H1 (cell line): ENCODE measurements at regions not wholly inside any gene's neighbourhood (a gene's known extent, or its start where the extent isn't known, plus 50 kb on each side); places are given as distances from the start of the nearest gene placed in this dataset.

Experiments
- CTCF ChIA-PET: fragments of 300-600 bp; sonication (Branson Sonifier 250); formaldehyde crosslinking; loops from one replicate; lab custom pipeline; 2021; ENCODE audit not compliant: partially characterized antibody; lab: Charles Lee
- POLR2A ChIA-PET: fragments of 300-600 bp; sonication (Branson Sonifier 250); formaldehyde crosslinking; loops from one replicate; lab custom pipeline; 2021; ENCODE audit warnings: inconsistent platforms; ENCODE audit not compliant: partially characterized antibody; lab: Charles Lee
- DNase-seq, 2 experiments: peaks; one replicate each; pipeline versions ENCODE4 v3.0.0 to v3.0.0-alpha.2; 2010 to 2022; ENCODE audit warnings: low spot score in 2 of 2, low read depth in 1 of 2, mixed read lengths in 1 of 2
- FAIRE-seq: peaks from 2 replicates; lab custom pipeline; 2011; peaks lifted over from hg19 to GRCh38; lab: Jason Lieb, UNC
- H2AFZ ChIP-seq: 2 replicates; pipeline ENCODE4 v1.8.1; 2012; ENCODE audit warnings: low read length, inconsistent platforms
- H2AK5ac ChIP-seq: 2 replicates; pipeline ENCODE4 v1.6.1; 2013; ENCODE audit warnings: low read depth, low read length
- H2BK120ac ChIP-seq: replicated peaks from 2 replicates; pipeline ENCODE3; 2013; ENCODE audit warnings: low read depth, low read length, inconsistent platforms
- H2BK12ac ChIP-seq: 2 replicates; pipeline ENCODE4 v1.6.1; 2013; ENCODE audit warnings: low read depth, low read length
- H2BK15ac ChIP-seq: 2 replicates; pipeline ENCODE4 v1.6.1; 2013; ENCODE audit warnings: low read length
- H2BK20ac ChIP-seq: 2 replicates; pipeline ENCODE4 v1.6.1; 2013; ENCODE audit warnings: low read length
- H2BK5ac ChIP-seq: 2 replicates; pipeline ENCODE4 v1.6.1; 2013; ENCODE audit warnings: low read depth, low read length
- H3K14ac ChIP-seq: 2 replicates; pipeline ENCODE4 v1.6.1; 2013; ENCODE audit warnings: inconsistent platforms; ENCODE audit not compliant: insufficient read length
- H3K18ac ChIP-seq: 2 replicates; pipeline ENCODE4 v1.6.1; 2013; ENCODE audit warnings: low read length; ENCODE audit errors: extremely low read depth
- H3K23ac ChIP-seq: 2 replicates; pipeline ENCODE4 v1.6.1; 2013; ENCODE audit warnings: inconsistent platforms; ENCODE audit not compliant: insufficient read length
- H3K23me2 ChIP-seq: 2 replicates; pipeline ENCODE4 v1.6.1; 2013; ENCODE audit warnings: low read depth, low read length
- H3K27ac ChIP-seq: 2 replicates; pipeline ENCODE4 v1.6.1; 2011; ENCODE audit warnings: low read depth, low read length, inconsistent platforms
- H3K27me3 ChIP-seq, 4 experiments: replicated peaks in 1 of 4; 1 replicate in 1 of 4; 2 replicates in 3 of 4; pipeline versions ENCODE4 v1.6.1 to v1.8.1; 2011 to 2013; ENCODE audit warnings: low read length in 3 of 4, mild to moderate bottlenecking in 3 of 4, inconsistent platforms in 2 of 4, mixed read lengths in 2 of 4, moderate library complexity in 1 of 4; ENCODE audit not compliant: control insufficient read depth in 3 of 4, insufficient read depth in 3 of 4; ENCODE audit errors: extremely low read depth in 1 of 4
- H3K36me3 ChIP-seq, 4 experiments: 2 replicates each; pipeline versions ENCODE4 v1.6.1 to v1.8.1; 2011 to 2013; ENCODE audit warnings: mild to moderate bottlenecking in 4 of 4, low read length in 3 of 4, moderate library complexity in 2 of 4, control low read depth in 1 of 4, inconsistent platforms in 1 of 4; ENCODE audit not compliant: insufficient read depth in 4 of 4, control insufficient read depth in 2 of 4
- H3K4ac ChIP-seq: replicated peaks from 2 replicates; pipeline ENCODE3; 2013; ENCODE audit warnings: low read length, low read depth, mixed read lengths, inconsistent platforms; ENCODE audit not compliant: insufficient read length
- H3K4me1 ChIP-seq, 4 experiments: replicated peaks in 1 of 4; 1 replicate in 1 of 4; 2 replicates in 3 of 4; pipeline versions ENCODE4 v1.6.1 to v1.8.1; 2011 to 2013; ENCODE audit warnings: low read length in 3 of 4, inconsistent platforms in 2 of 4, mixed read lengths in 1 of 4; ENCODE audit not compliant: insufficient read depth in 4 of 4, control insufficient read depth in 3 of 4
- H3K4me2 ChIP-seq, 2 experiments: 2 replicates each; pipeline versions ENCODE4 v1.6.1 to v1.8.1; 2011 to 2013; ENCODE audit warnings: low read depth in 2 of 2, low read length in 2 of 2, control low read depth in 1 of 2, inconsistent platforms in 1 of 2, mild to moderate bottlenecking in 1 of 2; ENCODE audit not compliant: insufficient read depth in 1 of 2
- H3K4me3 ChIP-seq, 4 experiments: fragments of 200-600, 300-600 bp in 1 of 4; sonication (generic), shearing (Covaris generic), sonication (Bioruptor Twin) in 1 of 4; 2 replicates each; pipeline versions ENCODE4 v1.5.1 to v1.8.1; 2011 to 2016; ENCODE audit warnings: low read length in 4 of 4, low read depth in 3 of 4, control low read depth in 2 of 4, inconsistent platforms in 2 of 4, mild to moderate bottlenecking in 2 of 4, mixed read lengths in 1 of 4, moderate library complexity in 1 of 4; ENCODE audit not compliant: insufficient read depth in 2 of 4; ENCODE audit errors: extremely low read depth in 1 of 4
- H3K56ac ChIP-seq: replicated peaks from 2 replicates; pipeline ENCODE3; 2013; ENCODE audit warnings: low read depth, mild to moderate bottlenecking, mixed read lengths, low read length, inconsistent platforms; ENCODE audit not compliant: insufficient read length
- H3K79me1 ChIP-seq: 2 replicates; pipeline ENCODE4 v1.6.1; 2013; ENCODE audit warnings: low read depth, low read length, control low read depth
- H3K79me2 ChIP-seq, 2 experiments: 2 replicates each; pipeline versions ENCODE4 v1.6.1 to v1.8.1; 2012 to 2013; ENCODE audit warnings: low read length in 2 of 2, mild to moderate bottlenecking in 2 of 2, inconsistent platforms in 1 of 2; ENCODE audit not compliant: insufficient read depth in 2 of 2, control insufficient read depth in 1 of 2
- H3K9ac ChIP-seq, 4 experiments: replicated peaks in 1 of 4; 1 replicate in 1 of 4; 2 replicates in 3 of 4; pipeline versions ENCODE4 v1.6.1 to v1.8.1; 2011 to 2013; ENCODE audit warnings: low read depth in 3 of 4, low read length in 3 of 4, control low read depth in 2 of 4, mild to moderate bottlenecking in 2 of 4, moderate library complexity in 2 of 4, inconsistent platforms in 1 of 4; ENCODE audit errors: extremely low read depth in 1 of 4
- H3K9me3 ChIP-seq, 2 experiments: 2 replicates each; pipeline versions ENCODE4 v1.6.1 to v1.8.1; 2012 to 2013; ENCODE audit warnings: mild to moderate bottlenecking in 2 of 2, moderate library complexity in 2 of 2, control low read depth in 1 of 2, inconsistent platforms in 1 of 2, low read depth in 1 of 2, low read length in 1 of 2, mixed read lengths in 1 of 2; ENCODE audit not compliant: insufficient read depth in 2 of 2
- H4K20me1 ChIP-seq, 2 experiments: replicated peaks in 1 of 2; 2 replicates each; pipeline versions ENCODE3 to v1.8.1; 2011 to 2013; ENCODE audit warnings: inconsistent platforms in 2 of 2, low read length in 2 of 2, mild to moderate bottlenecking in 1 of 2; ENCODE audit not compliant: insufficient read depth in 2 of 2, control insufficient read depth in 1 of 2
- H4K5ac ChIP-seq: 2 replicates; pipeline ENCODE4 v1.6.1; 2013; ENCODE audit warnings: low read length, low read depth, mixed read lengths, inconsistent platforms; ENCODE audit not compliant: insufficient read length
- H4K8ac ChIP-seq: 2 replicates; pipeline ENCODE4 v1.8.0; 2013; ENCODE audit warnings: mild to moderate bottlenecking, moderate library complexity, low read length, inconsistent platforms; ENCODE audit not compliant: insufficient read depth; ENCODE audit errors: extremely low read depth
- H4K91ac ChIP-seq: replicated peaks from 2 replicates; pipeline ENCODE3; 2013; ENCODE audit warnings: low read length, mixed read lengths, inconsistent platforms; ENCODE audit not compliant: insufficient read length
- CREB1 ChIP-seq: IDR thresholded peaks from 2 replicates; pipeline ENCODE4 v1.6.1; 2012; ENCODE audit warnings: inconsistent platforms
- SIN3A ChIP-seq, 2 experiments: IDR thresholded peaks in 1 of 2; conservative IDR thresholded peaks in 1 of 2; 2 replicates each; pipeline ENCODE4 v1.6.1; 2011 to 2012; ENCODE audit warnings: low read length in 2 of 2, improper control_type of control experiment in 1 of 2, low read depth in 1 of 2, mild to moderate bottlenecking in 1 of 2
- WGBS, 2 experiments: shearing (Covaris generic) in 1 of 2; methylation state at CpG; one replicate each; pipeline versions ENCODE4 v1.1.6 to v1.1.7; 2013 to 2015; ENCODE audit warnings: low lambda C conversion rate in 2 of 2, mixed read lengths in 2 of 2, inconsistent platforms in 1 of 2, low coverage in 1 of 2, missing lambda C conversion rate in 1 of 2; ENCODE audit not compliant: insufficient replicate concordance in 2 of 2, insufficient coverage in 1 of 2, insufficient read length in 1 of 2; ENCODE audit errors: extremely low coverage in 1 of 2, missing lambda C conversion rate in 1 of 2; 5-methylcytosine and 5-hydroxymethylcytosine counted together

GRCh38 chr12:91772411-91772810 lies 373.2 kb downstream of the BTG1 start:
- H3K79me2 ChIP-seq: no peaks in the 10 kb centered on the region
- H4K91ac ChIP-seq: no peak overlapping the region
- ChIA-PET CTCF (no interaction called here), POLR2A (no interaction called here)
- no peak overlapping the region for H3K4me3 ChIP-seq
- no peak overlapping the region for H2BK5ac ChIP-seq
- no peak for TF ChIP-seq SIN3A (conservative IDR thresholded peaks at IDR 0.05 in 1 of 2, IDR thresholded peaks at IDR 0.05 in 1 of 2; ENCODE audit: low read depth in 1 of 2, low read length in 2 of 2)
- no peak for TF ChIP-seq CREB1
- no peak overlapping the region for H3K18ac ChIP-seq
- H3K9ac ChIP-seq: no peak overlapping the region
- no peak overlapping the region for H2AK5ac ChIP-seq
- H2BK12ac ChIP-seq: no peak overlapping the region
- H3K14ac ChIP-seq: no peak overlapping the region
- H2AFZ ChIP-seq: no peak overlapping the region
- FAIRE-seq (no peak), DNase-seq (no peak)
- no peak overlapping the region for H3K56ac ChIP-seq
- no peaks in the 10 kb centered on the region for H3K27me3 ChIP-seq
- no peak overlapping the region for H2BK20ac ChIP-seq
- 96% methylated on average over 2 of the region's 2 CpGs; no CpG with 5 or more reads in 1 of the 2 experiments for WGBS, 2 experiments
- no peak overlapping the region for H3K4me2 ChIP-seq
- no peak overlapping the region for H3K4ac ChIP-seq
- H3K79me1 ChIP-seq: no peaks in the 10 kb centered on the region
- no peak overlapping the region for H3K27ac ChIP-seq
- no peaks in the 10 kb centered on the region for H3K9me3 ChIP-seq
- H4K8ac ChIP-seq: no peak overlapping the region
- H3K23ac ChIP-seq: no peak overlapping the region
- no peaks in the 10 kb centered on the region; a peak in 1 of 7 replicates for H3K4me1 ChIP-seq
- H2BK15ac ChIP-seq: no peak overlapping the region
- H2BK120ac ChIP-seq: no peak overlapping the region
- no peaks in the 10 kb centered on the region for H3K23me2 ChIP-seq
- H4K5ac ChIP-seq: no peak overlapping the region
- H3K36me3 ChIP-seq: no peaks in the 10 kb centered on the region
- H4K20me1 ChIP-seq: no peaks in the 10 kb centered on the region
